GM12891 (cell line): ENCODE measurements at regions not wholly inside any gene's neighbourhood (a gene's known extent, or its start where the extent isn't known, plus 50 kb on each side); places are given as distances from the start of the nearest gene placed in this dataset.
"Not testable (repeated sequence)": the region's sequence is repeated elsewhere in the genome, so short reads cannot be mapped to it uniquely, and the experiment has no call there.

Source experiments
- DNase-seq: peaks from one replicate; pipeline ENCODE4 v3.0.0; 2011; ENCODE audit warnings: low spot score; ENCODE audit not compliant: insufficient read length
- FAIRE-seq: peaks from 2 replicates; lab custom pipeline; 2011; peaks lifted over from hg19 to GRCh38; lab: Jason Lieb, UNC
- PAX5 ChIP-seq: IDR thresholded peaks from 2 replicates; pipeline ENCODE4 v1.6.1; 2011; ENCODE audit warnings: low read length, moderate library complexity, mild to moderate bottlenecking; ENCODE audit not compliant: insufficient read depth, severe bottlenecking
- POLR2A ChIP-seq: IDR thresholded peaks from 2 replicates; pipeline ENCODE4 v1.6.1; 2011; ENCODE audit warnings: low read depth, low read length, control low read depth
- POLR2AphosphoS5 ChIP-seq: IDR thresholded peaks from 2 replicates; pipeline ENCODE4 v1.6.1; 2011; ENCODE audit warnings: low read depth, low read length, control low read depth
- POU2F2 ChIP-seq: IDR thresholded peaks from 2 replicates; pipeline ENCODE4 v1.6.1; 2011; ENCODE audit warnings: low read depth, mild to moderate bottlenecking, control low read depth, low read length, moderate library complexity
- SPI1 ChIP-seq: IDR thresholded peaks from 2 replicates; pipeline ENCODE4 v1.6.1; 2011; ENCODE audit warnings: low read depth, low read length, control low read depth
- TAF1 ChIP-seq: IDR thresholded peaks from 2 replicates; pipeline ENCODE4 v1.6.1; 2011; ENCODE audit warnings: low read depth, low read length, control low read depth

DNA sequence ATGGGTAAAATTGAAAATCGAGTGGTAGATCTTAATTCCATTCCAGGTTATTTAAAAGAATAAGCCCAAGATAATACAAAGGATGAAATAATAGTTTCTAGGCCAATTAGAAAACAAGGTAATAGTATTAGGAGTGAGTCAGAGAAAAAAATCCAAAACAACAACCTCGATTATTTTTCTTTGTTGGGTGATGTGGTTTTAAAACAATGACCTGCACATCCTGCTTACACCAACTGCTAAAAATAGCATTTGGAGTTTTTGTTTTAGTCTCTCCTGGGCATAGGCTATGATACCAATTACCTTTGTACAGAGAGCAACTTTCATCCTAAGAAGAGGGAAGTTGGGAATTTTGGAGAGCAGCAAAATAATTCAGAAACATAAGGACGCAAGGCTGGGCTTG lies 101.7 kb upstream of the MYO10 start:
- DNase-seq (no peak), FAIRE-seq (no peak)
- TF ChIP-seq PAX5 (no peak), SPI1 (no peak), POU2F2 (no peak), TAF1 (no peak), POLR2A (no peak), POLR2AphosphoS5 (no peak)

GRCh38 chr5:17039170-17039569 lies 103.1 kb upstream of the MYO10 start:
- FAIRE-seq (no peak), DNase-seq (no peak)
- TF ChIP-seq PAX5 (no peak), SPI1 (no peak), POU2F2 (no peak), TAF1 (no peak), POLR2A (no peak), POLR2AphosphoS5 (no peak)

GRCh38 chr5:17042041-17042440 lies 106.0 kb upstream of the MYO10 start:
- no peak for DNase-seq
- no peak for FAIRE-seq
- TF ChIP-seq SPI1 (no peak), TAF1 (no peak), POLR2A (no peak), PAX5 (no peak), POLR2AphosphoS5 (no peak), POU2F2 (no peak)

DNA sequence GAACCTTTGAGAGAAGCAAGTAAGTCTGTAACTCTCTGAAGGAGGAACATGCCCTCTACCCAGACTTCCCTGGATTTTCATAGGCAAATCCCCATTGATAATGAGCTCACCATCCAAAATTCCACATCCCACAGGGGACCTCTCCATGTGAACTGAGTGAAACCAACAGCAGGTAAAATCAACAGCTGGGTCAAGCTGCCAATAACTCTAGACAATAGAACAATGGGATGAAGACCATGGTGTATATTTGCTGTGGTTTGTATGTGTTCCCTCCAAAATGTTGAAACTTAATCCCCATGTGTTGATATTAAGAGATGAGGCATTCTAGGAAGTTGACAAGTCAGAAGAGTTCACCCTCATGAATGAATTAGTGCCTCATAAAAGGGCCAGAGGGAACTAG lies 110.2 kb upstream of the MYO10 start:
- FAIRE-seq (no peak), DNase-seq (no peak)
- no peak for TF ChIP-seq TAF1
- no peak for TF ChIP-seq SPI1
- TF ChIP-seq POLR2A = no peak
- TF ChIP-seq PAX5 = no peak
- TF ChIP-seq POU2F2 = no peak
- no peak for TF ChIP-seq POLR2AphosphoS5

DNA sequence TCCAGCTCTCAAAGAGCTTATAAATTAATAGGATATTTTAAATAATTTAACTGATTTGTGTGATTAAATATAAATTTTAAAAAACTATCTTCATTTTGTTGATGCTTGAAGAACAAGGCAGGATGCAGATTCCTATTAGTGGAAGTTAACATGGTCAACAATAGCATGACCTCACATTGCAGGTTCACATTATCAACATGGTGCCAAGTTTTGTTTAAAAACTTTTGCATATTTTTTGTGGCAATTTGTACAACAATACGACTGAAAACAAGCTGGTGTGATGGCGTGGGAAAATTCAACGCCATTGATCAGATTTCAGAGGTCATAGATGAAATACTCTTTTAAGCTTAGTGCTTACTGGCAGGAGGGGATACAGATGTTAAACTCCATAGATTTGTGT lies 114.1 kb upstream of the MYO10 start:
- DNase-seq = no peak
- no peak for FAIRE-seq
- TF ChIP-seq POU2F2 = no peak
- TF ChIP-seq POLR2A = no peak
- TF ChIP-seq SPI1 = no peak

DNA sequence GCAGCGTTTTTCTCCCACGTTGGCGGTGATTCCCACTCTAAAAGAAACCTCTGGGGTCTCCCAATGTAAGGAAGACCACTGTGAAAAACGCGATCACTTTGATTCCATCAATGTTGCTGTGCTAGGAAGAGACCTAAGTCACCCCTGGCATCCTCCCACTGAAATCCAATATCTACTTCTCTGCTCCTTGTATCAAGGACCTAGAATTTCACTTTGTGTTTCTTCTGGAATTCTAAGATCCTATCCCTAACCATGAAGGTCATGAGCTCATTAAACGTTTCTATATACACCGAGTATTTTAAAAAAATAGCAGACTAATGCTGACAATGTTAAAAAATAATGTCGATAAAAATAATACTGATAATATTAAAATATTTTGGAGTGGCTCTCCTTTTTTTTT lies 118.8 kb upstream of the MYO10 start:
- FAIRE-seq (no peak), DNase-seq (no peak)
- TF ChIP-seq PAX5 (no peak), POU2F2 (no peak), TAF1 (no peak), POLR2AphosphoS5 (no peak), SPI1 (no peak), POLR2A (no peak)

DNA sequence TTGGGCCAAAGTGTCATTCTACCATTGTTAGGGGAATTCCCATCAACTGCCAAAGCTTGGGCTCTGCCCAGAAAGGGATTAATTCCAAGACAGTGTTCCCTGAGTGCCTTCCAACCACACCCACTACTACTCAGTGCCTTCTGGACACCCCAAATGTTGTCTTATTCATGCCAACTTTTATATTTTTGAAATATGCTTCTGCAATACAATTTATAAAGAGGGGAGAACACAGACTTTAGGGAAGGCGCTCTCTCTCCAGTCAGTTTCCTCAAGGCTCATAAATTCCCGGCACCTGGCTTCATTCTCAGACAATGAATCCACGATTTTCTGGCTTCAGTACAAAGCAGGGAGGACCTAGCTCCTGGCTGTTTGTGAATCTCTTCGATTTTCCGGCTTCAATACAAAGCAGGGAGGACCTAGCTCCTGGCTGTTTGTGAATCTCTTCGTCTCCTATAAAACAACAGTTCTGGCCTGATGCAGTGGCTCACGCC lies 120.1 kb upstream of the MYO10 start:
- DNase-seq (no peak), FAIRE-seq (no peak)
- TF ChIP-seq SPI1 (no peak), POU2F2 (no peak), POLR2A (no peak), PAX5 (no peak), POLR2AphosphoS5 (no peak), TAF1 (no peak)

GRCh38 chr5:17058438-17058837 lies 122.3 kb upstream of the MYO10 start:
- TF ChIP-seq POLR2AphosphoS5 (no peak), POU2F2 (no peak), PAX5 (no peak), POLR2A (no peak), SPI1 (no peak), TAF1 (no peak)
- no peak for FAIRE-seq
- DNase-seq = no peak

GRCh38 chr5:17061973-17062470 lies 125.9 kb upstream of the MYO10 start:
- no peak for TF ChIP-seq SPI1
- TF ChIP-seq TAF1 = no peak
- TF ChIP-seq POLR2A = no peak
- TF ChIP-seq POLR2AphosphoS5 = no peak
- TF ChIP-seq PAX5 = no peak
- TF ChIP-seq POU2F2 = no peak
- no peak for DNase-seq
- no peak for FAIRE-seq

- FAIRE-seq, DNase-seq: not testable (repeated sequence)
These were observed 126.7 kb upstream of the MYO10 start for GRCh38 chr5:17062741-17063140.

GRCh38 chr5:17064241-17064640 lies 128.2 kb upstream of the MYO10 start:
- no peak for TF ChIP-seq POLR2AphosphoS5
- no peak for TF ChIP-seq POU2F2
- no peak for TF ChIP-seq TAF1
- TF ChIP-seq POLR2A = no peak
- TF ChIP-seq SPI1 = no peak
- TF ChIP-seq PAX5 = no peak
- FAIRE-seq (no peak), DNase-seq (no peak)
